Endothelial cell of umbilical vein (primary cell): ENCODE measurements at regions not wholly inside any gene's neighbourhood (a gene's known extent, or its start where the extent isn't known, plus 50 kb on each side); places are given as distances from the start of the nearest gene placed in this dataset.

Experiments
- BruUV-seq: library from RNA; stranded (reverse); fragments of 400-500 nt; replicated peaks from 2 replicates; lab custom pipeline; 2021; lab: Mats Ljungman, UMichigan
- CTCF ChIA-PET: fragments of 300-600, 350-600 bp; sonication (Branson Sonifier 250); formaldehyde crosslinking; loops from one replicate; lab custom pipeline; 2021; ENCODE audit warnings: antibody characterized with exemption, inconsistent platforms; lab: Charles Lee
- POLR2A ChIA-PET: fragments of 300-600, 350-600 bp; sonication (Branson Sonifier 250); formaldehyde crosslinking; loops from one replicate; lab custom pipeline; 2021; ENCODE audit warnings: antibody characterized with exemption, inconsistent platforms; lab: Charles Lee
- DNase-seq: peaks from one replicate; pipeline ENCODE4 v3.0.0-alpha.2; 2011; ENCODE audit warnings: low read depth, low spot score
- FAIRE-seq: peaks from 2 replicates; lab custom pipeline; 2011; peaks lifted over from hg19 to GRCh38; lab: Jason Lieb, UNC
- H2AFZ ChIP-seq: 2 replicates; pipeline ENCODE4 v1.6.0; 2012; ENCODE audit warnings: low read depth, low read length, control low read depth, inconsistent platforms
- H3K27ac ChIP-seq: 2 replicates; pipeline ENCODE4 v1.5.1; 2011; ENCODE audit warnings: low read depth, mild to moderate bottlenecking, control low read depth, low read length, moderate library complexity; ENCODE audit not compliant: insufficient read depth
- H3K27me3 ChIP-seq, 2 experiments: 2 replicates each; pipeline versions ENCODE4 v1.6.0 to v1.6.1; 2011; ENCODE audit warnings: low read length in 2 of 2, mixed read lengths in 1 of 2; ENCODE audit not compliant: control insufficient read depth in 2 of 2, insufficient read depth in 2 of 2
- H3K36me3 ChIP-seq, 2 experiments: 2 replicates in 1 of 2; 3 replicates in 1 of 2; pipeline ENCODE4 v1.5.1; 2011; ENCODE audit warnings: low read length in 2 of 2, mild to moderate bottlenecking in 1 of 2, moderate library complexity in 1 of 2; ENCODE audit not compliant: control insufficient read depth in 2 of 2, insufficient read depth in 2 of 2; ENCODE audit errors: extremely low read depth in 1 of 2
- H3K4me1 ChIP-seq: 3 replicates; pipeline ENCODE4 v1.5.1; 2011; ENCODE audit warnings: mild to moderate bottlenecking, low read length; ENCODE audit not compliant: control insufficient read depth, insufficient read depth; ENCODE audit errors: extremely low read depth
- H3K4me2 ChIP-seq: 2 replicates; pipeline ENCODE4 v1.6.1; 2011; ENCODE audit warnings: low read length, control low read depth, mixed read lengths; ENCODE audit not compliant: insufficient read depth
- H3K4me3 ChIP-seq, 3 experiments: fragments of 200-600 bp in 1 of 3; sonication (generic), shearing (Covaris generic) in 1 of 3; replicated peaks in 1 of 3; 2 replicates each; pipeline ENCODE4 v1.5.1; 2011 to 2016; ENCODE audit warnings: control low read depth in 3 of 3, low read length in 3 of 3, mild to moderate bottlenecking in 2 of 3, inconsistent platforms in 1 of 3, low read depth in 1 of 3, moderate library complexity in 1 of 3; ENCODE audit not compliant: insufficient read depth in 1 of 3
- H3K79me2 ChIP-seq: 2 replicates; pipeline ENCODE4 v1.6.0; 2012; ENCODE audit warnings: low read length, inconsistent platforms; ENCODE audit not compliant: control insufficient read depth, insufficient read depth
- H3K9ac ChIP-seq: replicated peaks from 2 replicates; pipeline ENCODE3; 2011; ENCODE audit warnings: low read length, control low read depth; ENCODE audit not compliant: insufficient read depth; ENCODE audit errors: extremely low read depth
- H3K9me1 ChIP-seq: replicated peaks from 3 replicates; pipeline ENCODE4 v1.6.0; 2011; ENCODE audit warnings: mild to moderate bottlenecking, low read length; ENCODE audit not compliant: control insufficient read depth, insufficient read depth; ENCODE audit errors: extremely low read depth
- H3K9me3 ChIP-seq: replicated peaks from 2 replicates; pipeline ENCODE4 v1.5.1; 2012; ENCODE audit warnings: low read length, inconsistent platforms; ENCODE audit not compliant: control insufficient read depth, insufficient read depth
- H4K20me1 ChIP-seq: replicated peaks from 2 replicates; pipeline ENCODE3; 2011; ENCODE audit warnings: mild to moderate bottlenecking, low read length; ENCODE audit not compliant: control insufficient read depth, insufficient read depth; ENCODE audit errors: extremely low read depth
- CTCF ChIP-seq, 2 donors: IDR thresholded peaks; 1 replicate in 1 of 2; 2 replicates in 1 of 2; pipeline ENCODE4 v1.5.1; 2011; ENCODE audit warnings: low read length in 2 of 2, mild to moderate bottlenecking in 2 of 2, moderate library complexity in 2 of 2, control low read depth in 1 of 2, inconsistent platforms in 1 of 2, low read depth in 1 of 2; ENCODE audit not compliant: insufficient read depth in 1 of 2; ENCODE audit errors: extremely low read depth in 1 of 2
- EZH2 ChIP-seq: IDR thresholded peaks from 2 replicates; pipeline ENCODE4 v1.6.1; 2012; ENCODE audit warnings: borderline replicate concordance, low read depth, mild to moderate bottlenecking, moderate library complexity, low read length, inconsistent platforms; ENCODE audit not compliant: severe bottlenecking
- FOS ChIP-seq: IDR thresholded peaks from 2 replicates; pipeline ENCODE4 v1.6.1; 2011; ENCODE audit warnings: mild to moderate bottlenecking, low read length, moderate library complexity, borderline replicate concordance; ENCODE audit not compliant: insufficient read depth
- GATA2 ChIP-seq: IDR thresholded peaks from 2 replicates; pipeline ENCODE4 v1.7.0; 2011; ENCODE audit warnings: low read depth, mild to moderate bottlenecking, moderate library complexity, mixed read lengths, low read length; ENCODE audit not compliant: insufficient read length, insufficient read depth
- JUN ChIP-seq: IDR thresholded peaks from 2 replicates; pipeline ENCODE4 v1.6.1; 2011; ENCODE audit warnings: borderline replicate concordance, low read depth; ENCODE audit not compliant: insufficient read length, insufficient read depth
- MAX ChIP-seq: IDR thresholded peaks from 2 replicates; pipeline ENCODE4 v1.6.1; 2011; ENCODE audit not compliant: insufficient read depth, insufficient read length
- MYC ChIP-seq: IDR thresholded peaks from one replicate; pipeline ENCODE4 v1.6.1; 2011; ENCODE audit warnings: mild to moderate bottlenecking, low read depth, low read length
- POLR2A ChIP-seq: IDR thresholded peaks from 2 replicates; pipeline ENCODE4 v1.6.1; 2012; ENCODE audit warnings: low read depth, mild to moderate bottlenecking, control low read depth, low read length
- POLR2AphosphoS5 ChIP-seq: IDR thresholded peaks from 2 replicates; pipeline ENCODE4 v1.6.1; 2012; ENCODE audit warnings: low read depth, mild to moderate bottlenecking, control low read depth, low read length, moderate library complexity; ENCODE audit not compliant: insufficient read depth
- dilution Hi-C: fragments of 300-500 bp; cut with MboI; formaldehyde crosslinking; loops from one replicate; pipeline ENCODE4 v1.15.0; 2019; ENCODE audit warnings: low sequenced_read_pairs; ENCODE audit not compliant: extremely low pct_ligation_motif_present
- intact Hi-C: fragments of 100-400 bp; cut with micrococcal nuclease; formaldehyde crosslinking; loops from one replicate; pipeline ENCODE4 v1.10.0; 2022

GRCh38 chr16:35195173-35195863 is 1735.9 kb downstream of the TP53TG3F start:
- H3K4me2 ChIP-seq, result no peak overlapping the region
- no peak for FAIRE-seq
- no peaks in the 10 kb centered on the region for H3K36me3 ChIP-seq
- H3K4me3 ChIP-seq, result no peak overlapping the region
- POLR2A ChIA-PET, result no interaction called here
- H3K27me3 ChIP-seq, result no peaks in the 10 kb centered on the region
- H3K4me1 ChIP-seq, result no peaks in the 10 kb centered on the region
- H2AFZ ChIP-seq, result no peak overlapping the region
- H3K27ac ChIP-seq, result no peak overlapping the region
- peaks cover 5% of the 10 kb centered on the region for H3K9me3 ChIP-seq
- no peak for DNase-seq
- H3K79me2 ChIP-seq, result no peaks in the 10 kb centered on the region
- TF ChIP-seq GATA2, result no peak
- TF ChIP-seq EZH2, result no peak
- no peak for TF ChIP-seq FOS
- no peak for TF ChIP-seq MAX
- no peak for TF ChIP-seq CTCF (IDR thresholded peaks at IDR 0.05; ENCODE audit: extremely low read depth in 1 of 2, insufficient read depth in 1 of 2, low read depth in 1 of 2, low read length in 2 of 2)
- TF ChIP-seq JUN, result no peak
- no peak for TF ChIP-seq POLR2A
- no peak for TF ChIP-seq POLR2AphosphoS5
- no peak for TF ChIP-seq MYC
- H4K20me1 ChIP-seq, result no peaks in the 10 kb centered on the region
- dilution Hi-C loops (no loop called here), intact Hi-C loops (no loop called here)
- CTCF ChIA-PET, result no interaction called here
- H3K9me1 ChIP-seq, result no peaks in the 10 kb centered on the region
- no peak overlapping the region for H3K9ac ChIP-seq
- no TSS peak for BruUV-seq
